IMR-90 (cell line): ENCODE measurements at regions not wholly inside any gene's neighbourhood (a gene's known extent, or its start where the extent isn't known, plus 50 kb on each side); places are given as distances from the start of the nearest gene placed in this dataset.

Experiments used
- ATAC-seq: fragments of 200-7000 bp; cut with Tn5 transposase; 2 replicates; pipeline ENCODE4 v1.9.1; 2020; ENCODE audit warnings: low read depth, mild to moderate bottlenecking, moderate library complexity
- BruUV-seq: library from RNA; stranded (reverse); fragments of 400-500 nt; replicated peaks from 2 replicates; lab custom pipeline; 2021; lab: Mats Ljungman, UMichigan
- CTCF ChIA-PET: fragments of 300-600 bp; formaldehyde crosslinking; extraction: SDS; loops from one replicate; lab custom pipeline; 2021; ENCODE audit warnings: antibody characterized with exemption; lab: Yijun Ruan, JAX
- POLR2A ChIA-PET: fragments of 300-600 bp; sonication (Branson Sonifier 250); formaldehyde crosslinking; loops from one replicate; lab custom pipeline; 2022; ENCODE audit warnings: antibody characterized with exemption; ENCODE audit not compliant: unreplicated experiment; lab: Charles Lee
- DNase-seq: peaks from one replicate; pipeline ENCODE4 v3.0.0; 2013
- H2AFZ ChIP-seq: replicated peaks from 2 replicates; pipeline ENCODE3; 2013; ENCODE audit warnings: low read length, mild to moderate bottlenecking; ENCODE audit not compliant: poor library complexity
- H2AK5ac ChIP-seq: 2 replicates; pipeline ENCODE4 v1.6.1; 2013; ENCODE audit warnings: low read depth, low read length, inconsistent platforms
- H2AK9ac ChIP-seq: replicated peaks from 2 replicates; pipeline ENCODE3; 2013; ENCODE audit warnings: mild to moderate bottlenecking, low read depth, low read length, moderate library complexity; ENCODE audit not compliant: poor library complexity
- H2BK120ac ChIP-seq: 2 replicates; pipeline ENCODE4 v1.6.1; 2013; ENCODE audit warnings: low read depth, low read length, inconsistent platforms
- H2BK15ac ChIP-seq: 3 replicates; pipeline ENCODE4 v1.6.1; 2013; ENCODE audit warnings: low read depth, low read length, inconsistent platforms
- H2BK20ac ChIP-seq: 2 replicates; pipeline ENCODE4 v1.6.1; 2013; ENCODE audit warnings: low read depth, mild to moderate bottlenecking, inconsistent platforms, low read length, moderate library complexity
- H2BK5ac ChIP-seq: 2 replicates; pipeline ENCODE4 v1.6.1; 2013; ENCODE audit warnings: mild to moderate bottlenecking, low read depth, low read length, inconsistent platforms; ENCODE audit not compliant: poor library complexity, severe bottlenecking
- H3K14ac ChIP-seq: replicated peaks from 2 replicates; pipeline ENCODE4 v1.6.1; 2013; ENCODE audit warnings: low read depth, low read length, inconsistent platforms
- H3K18ac ChIP-seq: 2 replicates; pipeline ENCODE4 v1.6.1; 2013; ENCODE audit warnings: low read depth, low read length, control low read depth
- H3K23ac ChIP-seq: 2 replicates; pipeline ENCODE4 v1.6.1; 2013; ENCODE audit warnings: low read depth, low read length, inconsistent platforms
- H3K27ac ChIP-seq: 2 replicates; pipeline ENCODE4 v1.5.1; 2013; ENCODE audit warnings: mild to moderate bottlenecking, control low read depth, low read length; ENCODE audit not compliant: insufficient read depth
- H3K27me3 ChIP-seq: 2 replicates; pipeline ENCODE4 v1.6.1; 2013; ENCODE audit warnings: low read length; ENCODE audit not compliant: control insufficient read depth, insufficient read depth
- H3K36me3 ChIP-seq: 2 replicates; pipeline ENCODE4 v1.6.1; 2013; ENCODE audit warnings: low read length, mixed read lengths; ENCODE audit not compliant: control insufficient read depth, insufficient read depth
- H3K4ac ChIP-seq: 2 replicates; pipeline ENCODE4 v1.6.1; 2013; ENCODE audit warnings: low read depth, low read length, inconsistent platforms
- H3K4me1 ChIP-seq: 2 replicates; pipeline ENCODE4 v1.6.1; 2013; ENCODE audit warnings: low read length, mixed read lengths; ENCODE audit not compliant: control insufficient read depth, insufficient read depth
- H3K4me2 ChIP-seq: 2 replicates; pipeline ENCODE4 v1.6.1; 2013; ENCODE audit warnings: low read depth, mild to moderate bottlenecking, control low read depth, low read length, moderate library complexity
- H3K4me3 ChIP-seq: 2 replicates; pipeline ENCODE4 v1.5.1; 2013; ENCODE audit warnings: low read depth, mild to moderate bottlenecking, control low read depth, low read length, moderate library complexity; ENCODE audit not compliant: insufficient read depth
- H3K56ac ChIP-seq: 2 replicates; pipeline ENCODE4 v1.6.1; 2013; ENCODE audit warnings: low read length, inconsistent platforms; ENCODE audit not compliant: insufficient read depth; ENCODE audit errors: extremely low read depth
- H3K79me1 ChIP-seq, 2 experiments: 2 replicates each; pipeline ENCODE4 v1.6.1; 2013; ENCODE audit warnings: low read length in 2 of 2, inconsistent platforms in 1 of 2, low read depth in 1 of 2
- H3K9ac ChIP-seq: 2 replicates; pipeline ENCODE4 v1.6.1; 2013; ENCODE audit warnings: low read depth, low read length, control low read depth
- H3K9me1 ChIP-seq: 2 replicates; pipeline ENCODE4 v1.6.1; 2013; ENCODE audit warnings: low read length, inconsistent platforms; ENCODE audit not compliant: insufficient read depth
- H3K9me3 ChIP-seq: 2 replicates; pipeline ENCODE4 v1.6.1; 2013; ENCODE audit warnings: low read length; ENCODE audit not compliant: control insufficient read depth, insufficient read depth
- H4K20me1 ChIP-seq: 2 replicates; pipeline ENCODE4 v1.6.1; 2013; ENCODE audit warnings: low read length, inconsistent platforms; ENCODE audit not compliant: insufficient read depth
- H4K5ac ChIP-seq: 2 replicates; pipeline ENCODE4 v1.6.1; 2013; ENCODE audit warnings: mild to moderate bottlenecking, low read depth, low read length, control low read depth
- H4K8ac ChIP-seq, 2 experiments: 2 replicates each; pipeline ENCODE4 v1.6.1; 2013; ENCODE audit warnings: low read depth in 2 of 2, low read length in 2 of 2, control low read depth in 1 of 2, inconsistent platforms in 1 of 2
- H4K91ac ChIP-seq: 2 replicates; pipeline ENCODE4 v1.6.1; 2013; ENCODE audit warnings: low read depth, low read length, inconsistent platforms; ENCODE audit not compliant: insufficient read depth
- CEBPB ChIP-seq: IDR thresholded peaks from 2 replicates; pipeline ENCODE4 v1.6.1; 2012; ENCODE audit warnings: low read depth, low read length, improper control_type of control experiment
- CHD1 ChIP-seq: IDR thresholded peaks from 2 replicates; pipeline ENCODE4 v1.6.1; 2012; ENCODE audit warnings: low read depth, low read length, improper control_type of control experiment
- FOS ChIP-seq: fragments of 150-350 bp; IDR thresholded peaks from 2 replicates; pipeline ENCODE4 v1.6.1; 2016; ENCODE audit warnings: low read depth, low read length
- MAFK ChIP-seq: IDR thresholded peaks from 2 replicates; pipeline ENCODE4 v1.6.1; 2012; ENCODE audit warnings: low read depth, low read length, improper control_type of control experiment
- MAZ ChIP-seq: IDR thresholded peaks from 2 replicates; pipeline ENCODE4 v1.6.1; 2012; ENCODE audit warnings: low read depth, mild to moderate bottlenecking, low read length, improper control_type of control experiment, moderate library complexity, borderline replicate concordance
- MXI1 ChIP-seq: IDR thresholded peaks from 2 replicates; pipeline ENCODE4 v1.6.1; 2012; ENCODE audit warnings: low read depth, mild to moderate bottlenecking, low read length, moderate library complexity, borderline replicate concordance
- NFE2L2 ChIP-seq: fragments of 150-350 bp; IDR thresholded peaks from 2 replicates; pipeline ENCODE4 v1.6.1; 2016; ENCODE audit warnings: low read depth, mild to moderate bottlenecking, low read length
- POLR2A ChIP-seq: IDR thresholded peaks from 2 replicates; pipeline ENCODE4 v1.6.1; 2012; ENCODE audit warnings: mild to moderate bottlenecking, low read depth, low read length
- RAD21 ChIP-seq: IDR thresholded peaks from 2 replicates; pipeline ENCODE4 v1.6.1; 2012; ENCODE audit warnings: low read length, improper control_type of control experiment
- RCOR1 ChIP-seq: IDR thresholded peaks from 2 replicates; pipeline ENCODE4 v1.6.1; 2012; ENCODE audit warnings: mild to moderate bottlenecking, low read length, improper control_type of control experiment; ENCODE audit not compliant: insufficient replicate concordance
- RFX5 ChIP-seq: IDR thresholded peaks from 2 replicates; pipeline ENCODE4 v1.8.0; 2012; ENCODE audit warnings: low read depth, mild to moderate bottlenecking, low read length, moderate library complexity
- SMC3 ChIP-seq: fragments of 150-350 bp; IDR thresholded peaks from 2 replicates; pipeline ENCODE4 v1.6.1; 2016; ENCODE audit warnings: low read depth, mild to moderate bottlenecking, antibody characterized with exemption, low read length, moderate library complexity
- WGBS, 2 experiments: methylation state at CpG; one replicate each; pipeline versions ENCODE4 v1.1.5 to v1.1.7; 2013; ENCODE audit warnings: missing lambda C conversion rate in 2 of 2; ENCODE audit not compliant: insufficient read length in 1 of 2; ENCODE audit errors: extremely low coverage in 2 of 2; 5-methylcytosine and 5-hydroxymethylcytosine counted together
- dilution Hi-C: fragments of 300-500 bp; cut with HindIII; formaldehyde crosslinking; loops from one replicate; pipeline ENCODE4 v1.14.3; 2018; ENCODE audit warnings: low sequenced_read_pairs; ENCODE audit not compliant: unreplicated experiment
- in situ Hi-C: fragments of 300-500 bp; cut with MboI; formaldehyde crosslinking; loops from 3 replicates; pipeline ENCODE4 v1.14.3; 2019; ENCODE audit warnings: low sequenced_read_pairs, inconsistent platforms, mixed read lengths
- intact Hi-C: fragments of 100-400 bp; cut with micrococcal nuclease; formaldehyde crosslinking; loops from 2 replicates; pipeline ENCODE4 v1.10.0; 2022
- TF ChIP-seq, protein P1 (sequence below): fragments of 150-350 bp; IDR thresholded peaks from 2 replicates; pipeline ENCODE4 v1.6.1; 2016; ENCODE audit warnings: low read depth, mild to moderate bottlenecking, low read length, moderate library complexity, borderline replicate concordance
- TF ChIP-seq, protein P2 (sequence below): fragments of 150-350 bp; IDR thresholded peaks from 2 replicates; pipeline ENCODE4 v1.6.1; 2017; ENCODE audit warnings: mild to moderate bottlenecking, antibody characterized with exemption, low read length, low read depth

DNA sequence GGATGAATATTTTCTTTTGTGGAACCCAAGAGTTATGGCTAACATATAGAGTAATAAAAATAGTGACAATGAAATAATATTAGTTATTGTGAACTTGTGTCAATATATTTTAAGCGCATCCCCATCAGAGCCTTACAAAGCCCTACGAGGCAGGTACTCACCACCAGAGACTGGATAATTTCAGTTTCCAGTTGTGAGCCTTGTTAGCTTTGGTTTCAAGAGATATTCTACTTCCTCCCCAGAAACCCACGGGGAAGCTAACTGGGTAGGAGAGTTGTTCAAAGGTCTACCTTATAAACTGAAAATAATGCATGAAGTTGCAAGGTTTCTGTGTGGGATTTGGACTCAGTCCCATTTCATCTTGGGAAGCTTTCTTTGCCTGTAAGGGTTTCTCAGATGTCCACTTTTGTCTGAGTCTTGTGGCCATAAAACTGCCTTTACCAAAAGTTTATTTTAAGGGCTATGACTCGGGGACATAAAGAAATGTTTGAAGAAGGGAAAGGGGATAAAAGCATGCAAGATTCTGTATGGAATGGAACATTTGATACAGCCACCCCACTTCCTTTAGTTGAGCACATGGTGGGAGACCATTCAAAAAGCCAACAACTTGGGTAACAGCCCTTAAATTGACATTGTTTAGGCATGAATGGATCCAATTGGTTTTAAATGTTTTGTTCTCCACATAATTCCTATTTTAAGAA, 57.4 kb upstream of the ANKRD55 start:
- TF ChIP-seq POLR2A (no peak), MAFK (no peak), CEBPB (no peak), MAZ (no peak), RAD21 (no peak), RFX5 (no peak), FOS (no peak), SMC3 (no peak), NFE2L2 (no peak), MXI1 (no peak), RCOR1 (no peak), CHD1 (no peak)
- TF ChIP-seq, protein P1, sequence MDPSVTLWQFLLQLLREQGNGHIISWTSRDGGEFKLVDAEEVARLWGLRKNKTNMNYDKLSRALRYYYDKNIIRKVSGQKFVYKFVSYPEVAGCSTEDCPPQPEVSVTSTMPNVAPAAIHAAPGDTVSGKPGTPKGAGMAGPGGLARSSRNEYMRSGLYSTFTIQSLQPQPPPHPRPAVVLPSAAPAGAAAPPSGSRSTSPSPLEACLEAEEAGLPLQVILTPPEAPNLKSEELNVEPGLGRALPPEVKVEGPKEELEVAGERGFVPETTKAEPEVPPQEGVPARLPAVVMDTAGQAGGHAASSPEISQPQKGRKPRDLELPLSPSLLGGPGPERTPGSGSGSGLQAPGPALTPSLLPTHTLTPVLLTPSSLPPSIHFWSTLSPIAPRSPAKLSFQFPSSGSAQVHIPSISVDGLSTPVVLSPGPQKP: no peak
- TF ChIP-seq, protein P2, sequence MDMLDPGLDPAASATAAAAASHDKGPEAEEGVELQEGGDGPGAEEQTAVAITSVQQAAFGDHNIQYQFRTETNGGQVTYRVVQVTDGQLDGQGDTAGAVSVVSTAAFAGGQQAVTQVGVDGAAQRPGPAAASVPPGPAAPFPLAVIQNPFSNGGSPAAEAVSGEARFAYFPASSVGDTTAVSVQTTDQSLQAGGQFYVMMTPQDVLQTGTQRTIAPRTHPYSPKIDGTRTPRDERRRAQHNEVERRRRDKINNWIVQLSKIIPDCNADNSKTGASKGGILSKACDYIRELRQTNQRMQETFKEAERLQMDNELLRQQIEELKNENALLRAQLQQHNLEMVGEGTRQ: no peak
- Histone ChIP-seq H3K14ac (peak overlapping the region; percentile 64; the same call in 1 of the 2 replicates), H3K27me3 (no peaks in the 10 kb centered on the region), H3K56ac (no peak overlapping the region), H3K23ac (no peak overlapping the region), H3K9me3 (no peaks in the 10 kb centered on the region; the same call in 1 of the 2 replicates), H3K9me1 (no peaks in the 10 kb centered on the region), H3K36me3 (no peaks in the 10 kb centered on the region), H4K20me1 (no peaks in the 10 kb centered on the region), H3K27ac (no peak overlapping the region), H2AFZ (no peak overlapping the region), H3K4me3 (no peak overlapping the region), H2AK9ac (no peak overlapping the region), H3K9ac (no peak overlapping the region), H3K79me1 (no peaks in the 10 kb centered on the region), H3K4ac (no peak overlapping the region), H4K8ac (no peak overlapping the region), H2BK120ac (peak overlapping the region; percentile 39), H3K4me2 (no peak overlapping the region), H4K91ac (peak overlapping the region; percentile 20; the same call in 1 of the 2 replicates), H2BK15ac (peak overlapping the region; percentile 8; the same call in 1 of the 3 replicates), H2AK5ac (no peak overlapping the region; the same call in 1 of the 2 replicates), H3K4me1 (peaks cover 2% of the 10 kb centered on the region; the same call in 1 of the 2 replicates), H3K18ac (no peak overlapping the region), H2BK5ac (no peak overlapping the region), H4K5ac (no peak overlapping the region), H2BK20ac (no peak overlapping the region; the same call in 1 of the 2 replicates)
- ATAC-seq: no peak
- DNase-seq: no peak
- in situ Hi-C loops (no loop called here), intact Hi-C loops (no loop called here), dilution Hi-C loops (no loop called here)
- ChIA-PET POLR2A (no interaction called here), CTCF (interaction anchor here (1.6 kb wide), 1 partner anchor 33 kb away, joined by 5 read pairs; no protein-coding TSS in a partner anchor)
- no TSS peak for BruUV-seq
- no CpG with 5 or more reads among the region's 4 CpGs for WGBS, 2 experiments
